PC-9 (cell line): ENCODE measurements at regions not wholly inside any gene's neighbourhood (a gene's known extent, or its start where the extent isn't known, plus 50 kb on each side); places are given as distances from the start of the nearest gene placed in this dataset.

Experiments
- EZH2 ChIP-seq: fragments of 200-600 bp; sonication (generic); IDR thresholded peaks from 2 replicates; pipeline ENCODE4 v1.8.0; 2017; ENCODE audit warnings: antibody characterized with exemption, low read depth
- TF ChIP-seq, protein P1 (sequence below): fragments of 200-600 bp; sonication (generic); conservative IDR thresholded peaks from 2 replicates; pipeline ENCODE4 v1.6.1; 2017; ENCODE audit warnings: mixed run types, antibody characterized with exemption, mild to moderate bottlenecking, moderate library complexity

DNA sequence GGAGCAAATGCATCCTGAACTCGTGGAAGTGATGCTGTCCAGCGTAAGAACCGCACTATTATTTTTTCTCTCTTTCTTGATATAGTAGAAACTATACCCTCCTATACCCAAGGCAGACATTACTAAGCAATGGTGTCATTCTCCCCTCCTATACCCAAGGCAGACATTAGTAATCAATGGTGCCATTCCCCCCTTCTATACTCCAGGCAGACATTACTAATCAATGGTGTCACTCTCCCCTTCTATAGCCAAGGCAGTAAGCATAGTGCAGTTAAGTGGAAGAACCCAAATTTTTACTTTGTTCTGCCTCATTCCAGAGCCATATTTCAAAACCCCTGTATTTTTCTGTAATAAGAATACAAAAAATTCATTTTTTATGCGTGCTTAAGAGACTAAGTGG is 506.2 kb upstream of the EEF2KMT start:
- TF ChIP-seq, protein P1, sequence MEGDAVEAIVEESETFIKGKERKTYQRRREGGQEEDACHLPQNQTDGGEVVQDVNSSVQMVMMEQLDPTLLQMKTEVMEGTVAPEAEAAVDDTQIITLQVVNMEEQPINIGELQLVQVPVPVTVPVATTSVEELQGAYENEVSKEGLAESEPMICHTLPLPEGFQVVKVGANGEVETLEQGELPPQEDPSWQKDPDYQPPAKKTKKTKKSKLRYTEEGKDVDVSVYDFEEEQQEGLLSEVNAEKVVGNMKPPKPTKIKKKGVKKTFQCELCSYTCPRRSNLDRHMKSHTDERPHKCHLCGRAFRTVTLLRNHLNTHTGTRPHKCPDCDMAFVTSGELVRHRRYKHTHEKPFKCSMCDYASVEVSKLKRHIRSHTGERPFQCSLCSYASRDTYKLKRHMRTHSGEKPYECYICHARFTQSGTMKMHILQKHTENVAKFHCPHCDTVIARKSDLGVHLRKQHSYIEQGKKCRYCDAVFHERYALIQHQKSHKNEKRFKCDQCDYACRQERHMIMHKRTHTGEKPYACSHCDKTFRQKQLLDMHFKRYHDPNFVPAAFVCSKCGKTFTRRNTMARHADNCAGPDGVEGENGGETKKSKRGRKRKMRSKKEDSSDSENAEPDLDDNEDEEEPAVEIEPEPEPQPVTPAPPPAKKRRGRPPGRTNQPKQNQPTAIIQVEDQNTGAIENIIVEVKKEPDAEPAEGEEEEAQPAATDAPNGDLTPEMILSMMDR = no peak
- no peak for TF ChIP-seq EZH2
